Cardiac muscle cell (in vitro differentiated cells and primary cell): ENCODE measurements at regions not wholly inside any gene's neighbourhood (a gene's known extent, or its start where the extent isn't known, plus 50 kb on each side); places are given as distances from the start of the nearest gene placed in this dataset.

Experiments
- DNase-seq, 2 donors: peaks; one replicate each; pipeline versions ENCODE4 v3.0.0 to v3.0.0-alpha.2; 2010 to 2017; ENCODE audit warnings: low read depth in 1 of 2, low spot score in 1 of 2
- H3K27ac ChIP-seq: fragments of 200-600 bp; sonication (generic); 2 replicates; pipeline ENCODE4 v1.5.1; 2016
- H3K27me3 ChIP-seq: fragments of 200-600 bp; sonication (generic); 2 replicates; pipeline ENCODE4 v1.6.0; 2016; ENCODE audit warnings: control low read depth
- H3K36me3 ChIP-seq: fragments of 200-600 bp; sonication (generic); 2 replicates; pipeline ENCODE4 v1.5.1; 2016; ENCODE audit warnings: control low read depth
- H3K4me1 ChIP-seq: fragments of 200-600 bp; sonication (generic); 2 replicates; pipeline ENCODE4 v1.8.1; 2017; ENCODE audit warnings: low read depth, mild to moderate bottlenecking, mixed run types
- H3K4me3 ChIP-seq: fragments of 200-600 bp; sonication (generic); 2 replicates; pipeline ENCODE4 v1.5.1; 2016; ENCODE audit warnings: mild to moderate bottlenecking
- H3K9me3 ChIP-seq: fragments of 200-600 bp; sonication (generic); 2 replicates; pipeline ENCODE4 v1.5.1; 2017; ENCODE audit warnings: low read depth, mild to moderate bottlenecking, control low read depth
- CTCF ChIP-seq: IDR thresholded peaks from 2 replicates; pipeline ENCODE4 v1.5.1; 2012; ENCODE audit warnings: low read depth, mild to moderate bottlenecking, low read length

- Histone ChIP-seq H3K4me3 (no peak overlapping the region), H3K36me3 (no peaks in the 10 kb centered on the region), H3K4me1 (no peaks in the 10 kb centered on the region), H3K27ac (no peak overlapping the region), H3K9me3 (no peaks in the 10 kb centered on the region), H3K27me3 (no peaks in the 10 kb centered on the region)
- no peak for TF ChIP-seq CTCF
- DNase-seq = no peak
These were observed 366.0 kb downstream of the SOX9 start for GRCh38 chr17:72486806-72487205.

GRCh38 chr17:72487731-72488494, 367.1 kb downstream of the SOX9 start:
- H3K9me3 ChIP-seq = no peaks in the 10 kb centered on the region
- no peak overlapping the region for H3K27ac ChIP-seq
- no peak for TF ChIP-seq CTCF
- H3K36me3 ChIP-seq = no peaks in the 10 kb centered on the region
- H3K4me3 ChIP-seq = no peak overlapping the region
- H3K4me1 ChIP-seq = no peaks in the 10 kb centered on the region
- no peak for DNase-seq
- H3K27me3 ChIP-seq = no peaks in the 10 kb centered on the region

GRCh38 chr17:72488555-72489271, 367.9 kb downstream of the SOX9 start:
- TF ChIP-seq CTCF = no peak
- Histone ChIP-seq H3K27ac (no peak overlapping the region), H3K9me3 (no peaks in the 10 kb centered on the region), H3K4me1 (no peaks in the 10 kb centered on the region), H3K4me3 (no peak overlapping the region), H3K27me3 (no peaks in the 10 kb centered on the region), H3K36me3 (no peaks in the 10 kb centered on the region)
- DNase-seq = no peak

- H3K4me3 ChIP-seq = no peak overlapping the region
- no peak overlapping the region for H3K27ac ChIP-seq
- no peaks in the 10 kb centered on the region for H3K36me3 ChIP-seq
- no peaks in the 10 kb centered on the region for H3K9me3 ChIP-seq
- H3K27me3 ChIP-seq = no peaks in the 10 kb centered on the region
- no peak for DNase-seq
- TF ChIP-seq CTCF = no peak
- H3K4me1 ChIP-seq = no peaks in the 10 kb centered on the region
These were observed 368.4 kb downstream of the SOX9 start for GRCh38 chr17:72489272-72489641.

- Histone ChIP-seq H3K27me3 (no peaks in the 10 kb centered on the region), H3K27ac (no peak overlapping the region), H3K4me1 (no peaks in the 10 kb centered on the region), H3K9me3 (no peaks in the 10 kb centered on the region), H3K36me3 (no peaks in the 10 kb centered on the region), H3K4me3 (no peak overlapping the region)
- no peak for TF ChIP-seq CTCF
- no peak for DNase-seq
These were observed 370.3 kb downstream of the SOX9 start for GRCh38 chr17:72491102-72491501.
